22Rv1 (cell line): ENCODE measurements at regions not wholly inside any gene's neighbourhood (a gene's known extent, or its start where the extent isn't known, plus 50 kb on each side); places are given as distances from the start of the nearest gene placed in this dataset.

Experiments used
- CTCF ChIP-seq: fragments of 450-650 bp; IDR thresholded peaks from 2 replicates; pipeline ENCODE4 v1.5.1; 2017; ENCODE audit warnings: mild to moderate bottlenecking
- ZFX ChIP-seq: fragments of 450-650 bp; IDR thresholded peaks from 2 replicates; pipeline ENCODE4 v1.6.1; 2017; ENCODE audit warnings: antibody characterized with exemption, borderline replicate concordance

- TF ChIP-seq CTCF, result no peak
- no peak for TF ChIP-seq ZFX
These were observed 75.2 kb upstream of the SCAF11 start for GRCh38 chr12:46065412-46066166.
